ENCODE measurements at regions not wholly inside any gene's neighbourhood (a gene's known extent, or its start where the extent isn't known, plus 50 kb on each side); places are given as distances from the start of the nearest gene placed in this dataset.

GRCh38 chr4:14831416-14831815 is 170.9 kb upstream of the CPEB2 start:
- DNase-seq, result no peak

DNA sequence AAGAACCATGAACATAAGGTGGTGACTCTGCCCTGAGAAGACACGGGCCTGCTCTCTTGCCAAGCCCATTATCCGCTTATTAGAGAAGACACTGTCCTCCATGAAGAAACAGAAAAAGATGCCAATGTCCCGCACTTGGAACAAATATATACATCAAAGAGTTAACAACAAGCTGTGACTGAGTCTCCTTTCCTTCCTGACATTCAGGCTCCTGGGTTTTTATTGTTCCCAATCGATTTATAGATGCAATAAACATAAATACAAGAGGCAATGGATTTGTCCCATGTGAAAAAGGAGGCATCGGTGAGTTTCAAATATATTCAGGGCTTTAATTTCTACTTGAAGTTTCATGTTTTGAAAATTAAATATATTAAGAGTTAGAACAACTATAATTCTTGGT is 169.2 kb upstream of the CPEB2 start:
- no peak for DNase-seq

- no peak for DNase-seq
Measured at GRCh38 chr4:14834382-14834781, 167.9 kb upstream of the CPEB2 start.

GRCh38 chr4:14835288-14835687 is 167.0 kb upstream of the CPEB2 start:
- DNase-seq, result no peak

DNA sequence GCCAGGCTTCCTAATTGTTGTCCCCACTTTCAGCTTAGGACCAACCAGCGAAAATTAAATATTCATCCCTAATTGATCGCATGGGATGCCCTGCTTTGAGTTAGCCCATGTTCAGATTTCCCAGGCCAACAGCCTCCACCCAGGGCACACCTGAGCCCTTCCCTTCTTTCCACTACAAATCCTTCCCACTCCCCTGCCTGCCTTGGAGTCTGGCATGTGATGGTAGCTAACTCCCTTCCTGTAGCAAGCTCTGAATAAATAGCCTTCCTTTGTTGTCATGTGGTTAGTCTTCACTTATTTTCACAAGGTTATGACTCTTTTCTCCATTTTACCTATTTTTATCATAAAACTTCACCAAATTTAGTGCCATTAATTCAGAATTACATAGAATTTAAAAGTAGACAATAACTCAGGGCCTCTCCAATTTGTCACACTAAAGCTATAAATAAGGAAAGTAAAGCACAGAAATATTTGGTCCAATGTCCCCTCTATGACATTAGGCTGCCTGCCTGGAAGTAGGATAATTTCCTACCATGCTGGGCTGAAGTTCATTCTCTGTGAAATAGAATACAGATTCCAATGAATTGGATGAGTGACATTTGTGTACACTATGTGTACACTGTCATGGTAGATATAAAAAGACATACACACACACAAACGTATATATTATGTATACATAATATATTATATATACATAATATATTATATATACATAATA is 166.4 kb upstream of the CPEB2 start:
- DNase-seq, result no peak

- no peak for DNase-seq
Measured at GRCh38 chr4:14837860-14838259, 164.4 kb upstream of the CPEB2 start.

GRCh38 chr4:14841801-14842768 is 160.2 kb upstream of the CPEB2 start:
- DNase-seq, result no peak

- no peak for DNase-seq
Measured at GRCh38 chr4:14842964-14843630, 159.2 kb upstream of the CPEB2 start.

GRCh38 chr4:14844061-14844460 is 158.2 kb upstream of the CPEB2 start:
- DNase-seq, result no peak

- no peak for DNase-seq
Measured at GRCh38 chr4:14848229-14848628, 154.1 kb upstream of the CPEB2 start.

DNA sequence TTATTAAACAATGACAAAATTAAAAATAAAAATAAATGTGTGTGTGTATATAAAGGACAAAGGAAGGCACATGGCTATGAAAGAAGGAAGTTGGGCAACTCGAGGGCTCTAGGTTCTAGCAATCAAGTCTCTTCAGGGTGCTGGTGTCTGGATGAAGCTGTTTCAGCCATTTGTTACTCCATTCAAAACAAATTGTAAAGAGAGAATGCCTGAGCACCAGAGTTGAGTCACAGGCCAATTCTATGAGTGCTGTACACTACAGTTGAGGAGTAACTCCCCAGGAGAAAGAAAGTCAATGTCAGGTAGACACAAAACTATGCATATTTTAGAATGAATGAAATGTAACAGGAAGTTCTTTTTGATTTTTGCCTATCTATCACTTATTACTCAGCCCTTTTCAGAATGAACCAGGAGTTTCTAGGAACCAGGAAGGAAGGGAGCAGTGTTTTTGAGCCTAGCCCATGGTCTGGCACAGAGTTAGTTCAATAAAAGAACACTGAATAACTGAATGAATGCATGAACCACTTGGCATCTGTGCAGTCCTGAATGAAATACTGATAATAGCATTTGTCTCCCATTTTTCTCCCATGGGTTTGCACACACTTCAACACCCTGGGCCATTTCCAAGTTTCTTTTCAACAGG is 151.7 kb upstream of the CPEB2 start:
- DNase-seq, result no peak

DNA sequence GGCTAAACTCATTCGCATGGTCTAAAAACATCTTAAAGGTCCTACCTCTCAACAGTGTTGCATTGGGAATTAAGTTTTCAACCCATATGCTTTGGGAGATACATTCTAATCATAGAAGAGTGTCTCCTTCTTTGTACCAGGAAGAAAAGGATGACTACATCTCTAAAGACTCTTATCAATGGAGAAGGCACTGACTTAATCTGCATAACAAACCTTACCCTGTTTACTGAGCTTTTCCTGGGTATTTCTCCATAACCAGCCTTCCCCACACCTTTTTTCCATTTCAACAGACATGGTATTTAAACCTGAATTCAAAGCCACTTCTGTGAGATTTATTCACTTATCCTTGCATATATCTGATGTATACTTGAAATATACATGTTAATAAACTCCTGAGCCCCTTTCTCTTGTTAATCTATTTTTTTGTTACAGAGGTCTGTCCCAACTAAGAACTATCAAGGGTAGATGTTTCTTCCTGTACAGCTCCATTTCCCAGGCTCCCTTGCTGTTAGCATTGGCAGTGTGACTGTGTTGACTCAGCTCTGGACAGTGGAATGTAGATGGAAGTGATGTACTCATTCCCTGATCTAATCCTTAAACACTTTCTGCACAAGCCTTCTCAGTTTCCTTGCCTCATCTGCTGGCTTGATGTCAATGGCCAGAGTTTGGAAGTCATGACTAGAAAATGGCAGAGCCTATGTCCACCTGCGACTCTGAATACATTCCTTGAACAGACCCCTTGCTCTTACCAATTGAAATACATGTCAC is 148.9 kb upstream of the CPEB2 start:
- DNase-seq, result no peak

DNA sequence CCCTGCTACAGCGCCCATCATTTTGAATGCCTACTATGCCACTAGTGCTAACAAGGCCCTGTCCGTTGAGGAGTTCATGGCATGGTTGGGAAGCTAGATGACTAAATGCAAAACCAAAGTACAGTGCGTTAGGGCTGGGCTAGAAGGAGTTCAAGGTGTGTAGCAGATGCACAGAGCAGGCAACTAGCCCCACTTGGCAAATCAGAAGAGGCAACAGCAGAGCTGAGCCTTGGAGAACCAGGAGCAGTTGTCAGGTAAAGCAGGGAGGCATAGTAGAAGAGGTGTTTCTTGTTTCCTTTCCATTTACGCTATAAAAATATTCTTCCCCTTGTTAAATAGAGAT is 146.6 kb upstream of the CPEB2 start:
- no peak for DNase-seq

DNA sequence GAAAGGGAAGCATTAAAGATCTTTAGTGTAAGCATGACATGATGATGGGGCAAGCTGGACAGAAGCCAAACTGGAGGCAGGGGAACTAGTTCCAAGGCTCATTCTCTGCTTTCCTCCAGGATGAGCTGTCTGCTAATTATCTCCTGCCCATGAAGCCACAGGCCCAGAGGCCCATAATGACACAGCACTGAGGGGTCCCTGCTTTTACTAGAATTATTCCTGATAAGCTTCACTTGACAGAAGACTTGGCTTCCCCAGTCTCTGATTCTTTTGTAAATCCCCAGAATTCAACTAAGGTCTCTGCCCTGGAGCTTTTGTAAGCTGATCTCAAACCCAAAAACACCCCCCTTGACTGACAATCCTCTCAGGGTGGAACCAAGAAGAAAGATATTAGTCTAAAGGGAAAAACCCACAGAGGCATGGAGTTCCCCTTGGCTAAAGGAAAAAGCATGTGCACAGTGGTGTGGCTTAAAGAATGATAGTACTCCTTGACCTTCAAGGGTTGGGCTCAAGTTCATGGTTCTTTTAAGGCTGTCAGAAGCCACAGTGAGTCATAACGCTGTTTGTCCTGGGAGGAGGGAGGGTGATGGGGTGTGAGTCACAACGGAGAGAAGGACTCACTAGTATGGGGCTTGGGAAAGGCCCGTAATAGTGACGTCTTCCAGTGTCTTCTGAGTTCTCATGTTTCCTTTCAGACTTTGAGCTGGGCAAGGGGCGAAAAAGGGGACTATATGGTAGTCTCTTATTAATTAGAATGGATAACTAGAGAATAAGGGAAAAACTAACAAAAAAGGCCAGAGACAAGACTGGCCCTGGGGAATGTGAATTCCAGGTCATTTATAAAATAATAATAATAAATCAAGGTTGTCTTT is 146.0 kb upstream of the CPEB2 start:
- peak; percentile 25 for DNase-seq

- DNase-seq, result no peak
Measured at GRCh38 chr4:14856934-14857235, 145.4 kb upstream of the CPEB2 start.

DNA sequence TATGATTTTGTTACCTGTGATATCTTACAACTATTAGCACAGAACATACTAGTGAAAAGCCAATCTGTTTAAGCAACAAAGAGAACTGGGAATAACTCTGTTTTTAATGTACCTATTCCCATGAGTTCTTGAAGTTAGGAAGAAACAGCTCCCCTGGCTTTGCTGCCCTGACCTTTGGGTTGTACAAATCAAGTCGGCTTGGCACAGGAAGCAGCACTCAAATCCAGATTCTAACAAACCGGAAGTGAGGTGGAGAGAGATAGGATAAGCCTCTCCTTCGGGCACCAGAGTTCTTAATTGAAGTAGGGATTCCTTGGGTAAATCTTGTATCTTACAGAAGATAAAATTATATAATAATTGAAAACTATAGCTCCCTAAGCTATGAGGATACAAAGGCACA is 144.8 kb upstream of the CPEB2 start:
- no peak for DNase-seq

GRCh38 chr4:14857981-14858380 is 144.3 kb upstream of the CPEB2 start:
- no peak for DNase-seq

GRCh38 chr4:14862891-14863290 is 139.4 kb upstream of the CPEB2 start:
- no peak for DNase-seq

DNA sequence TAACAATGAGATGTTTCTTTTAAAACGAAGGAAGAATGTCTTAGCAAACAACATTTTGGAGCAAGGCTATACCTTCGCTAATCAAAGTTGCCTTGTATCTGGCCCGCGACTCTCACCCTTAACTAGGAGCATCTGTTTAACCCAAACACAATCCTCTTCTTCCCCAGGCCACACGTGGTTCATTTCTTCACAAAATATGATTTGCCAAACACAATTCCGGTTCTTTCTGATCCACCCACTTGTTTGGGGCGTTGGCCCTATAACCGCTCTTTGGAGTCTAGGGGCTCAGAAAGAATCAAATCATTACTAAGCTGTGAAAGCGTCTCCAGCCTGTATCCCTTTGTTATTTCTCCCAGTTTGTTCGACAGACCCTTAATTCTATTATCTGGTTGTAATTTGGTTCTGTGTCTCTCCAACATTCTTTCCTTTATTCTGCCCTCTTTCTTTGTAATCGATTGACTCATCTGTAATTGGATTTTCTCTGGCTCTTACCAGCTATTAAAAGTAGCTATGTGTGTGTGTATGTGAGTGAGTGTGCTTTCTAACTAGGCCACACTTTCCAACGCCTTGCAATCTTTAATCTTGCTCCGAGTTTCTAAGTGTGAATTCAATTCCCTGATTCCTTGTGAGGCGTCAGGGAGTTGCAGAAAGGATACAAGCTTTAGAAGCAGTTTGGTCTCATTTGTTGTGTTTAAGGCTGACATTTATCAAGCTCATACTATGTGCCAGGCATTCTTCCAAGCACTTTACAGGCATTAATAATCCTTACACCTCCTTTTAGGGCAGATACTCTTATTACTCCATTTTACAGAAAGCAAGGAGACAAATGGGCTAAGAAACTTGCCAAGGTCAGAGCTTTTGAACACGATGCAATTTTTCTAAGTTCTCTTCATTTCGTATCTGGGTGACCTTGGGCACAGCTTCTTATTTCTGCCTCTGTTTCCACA is 138.6 kb upstream of the CPEB2 start:
- DNase-seq, result no peak

DNA sequence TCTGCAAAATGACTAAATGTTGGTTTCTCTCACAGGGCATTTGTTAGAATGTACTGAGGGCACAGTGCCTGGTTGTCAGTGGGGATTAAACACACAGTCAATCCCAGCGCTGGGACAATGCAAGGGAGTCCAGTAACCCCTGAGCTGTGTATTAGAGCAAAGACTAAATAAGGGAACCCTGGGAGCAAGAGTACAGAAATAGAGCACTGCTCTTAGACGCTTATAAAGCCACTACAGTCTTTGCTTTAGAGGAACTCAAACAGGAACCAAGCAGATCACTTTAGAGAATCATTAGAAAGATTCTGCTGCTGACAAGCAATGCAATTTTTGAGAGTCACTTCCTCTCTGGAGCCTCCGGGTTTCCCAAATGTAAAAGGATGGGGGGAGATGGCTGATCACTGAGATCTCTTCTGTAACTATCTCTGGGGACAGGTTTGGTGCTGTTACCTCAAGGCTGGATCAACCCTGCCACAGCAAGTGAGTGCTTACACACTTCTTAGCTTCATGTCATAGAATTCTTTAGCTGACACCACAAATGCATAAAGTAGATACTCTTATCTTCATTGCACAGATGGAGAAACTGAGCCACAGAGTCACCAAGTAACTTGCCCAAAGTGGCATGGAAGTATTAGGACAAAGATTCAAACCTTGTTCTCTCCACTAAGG is 137.8 kb upstream of the CPEB2 start:
- no peak for DNase-seq
